DND-41 (cell line): ENCODE measurements at regions not wholly inside any gene's neighbourhood (a gene's known extent, or its start where the extent isn't known, plus 50 kb on each side); places are given as distances from the start of the nearest gene placed in this dataset.

Source experiments
- ATAC-seq: fragments of 200-7000 bp; cut with Tn5 transposase; 3 replicates; pipeline ENCODE4 v1.9.1; 2021; ENCODE audit warnings: low read depth; ENCODE audit not compliant: insufficient read depth
- DNase-seq: peaks from one replicate; pipeline ENCODE4 v3.0.0-alpha.2; 2020
- H2AFZ ChIP-seq: 2 replicates; pipeline ENCODE4 v1.6.0; 2012; ENCODE audit warnings: low read depth, low read length
- H3K27ac ChIP-seq: 2 replicates; pipeline ENCODE4 v1.5.1; 2012; ENCODE audit warnings: low read length, inconsistent platforms
- H3K27me3 ChIP-seq: fragments of 200-600 bp; sonication (generic); 2 replicates; pipeline ENCODE4 v1.6.0; 2012; ENCODE audit warnings: low read length, mild to moderate bottlenecking, inconsistent platforms; ENCODE audit not compliant: insufficient read depth, poor library complexity
- H3K36me3 ChIP-seq: 2 replicates; pipeline ENCODE4 v1.5.1; 2012; ENCODE audit warnings: low read length, inconsistent platforms; ENCODE audit not compliant: insufficient read depth
- H3K4me1 ChIP-seq: 2 replicates; pipeline ENCODE4 v1.5.1; 2012; ENCODE audit warnings: mild to moderate bottlenecking, low read length; ENCODE audit not compliant: insufficient read depth
- H3K4me2 ChIP-seq: 2 replicates; pipeline ENCODE4 v1.6.0; 2012; ENCODE audit warnings: mild to moderate bottlenecking, moderate library complexity, low read length, inconsistent platforms; ENCODE audit not compliant: insufficient read depth
- H3K4me3 ChIP-seq, 2 experiments: fragments of 200-600 bp in 1 of 2; shearing (Covaris generic) in 1 of 2; 2 replicates each; pipeline ENCODE4 v1.5.1; 2012 to 2016; ENCODE audit warnings: inconsistent platforms in 2 of 2, low read length in 2 of 2, mild to moderate bottlenecking in 2 of 2, low read depth in 1 of 2, moderate library complexity in 1 of 2
- H3K79me2 ChIP-seq: 2 replicates; pipeline ENCODE4 v1.6.0; 2012; ENCODE audit warnings: low read length, inconsistent platforms; ENCODE audit not compliant: insufficient read depth
- H3K9ac ChIP-seq: 2 replicates; pipeline ENCODE4 v1.6.0; 2012; ENCODE audit warnings: low read depth, mild to moderate bottlenecking, inconsistent platforms, low read length, moderate library complexity
- H3K9me3 ChIP-seq: 2 replicates; pipeline ENCODE4 v1.5.1; 2012; ENCODE audit warnings: low read length, moderate library complexity, mild to moderate bottlenecking, inconsistent platforms; ENCODE audit not compliant: insufficient read depth, severe bottlenecking
- H4K20me1 ChIP-seq: 2 replicates; pipeline ENCODE4 v1.6.0; 2012; ENCODE audit warnings: low read length; ENCODE audit not compliant: insufficient read depth
- EZH2 ChIP-seq: IDR thresholded peaks from 3 replicates; pipeline ENCODE4 v1.6.1; 2012; ENCODE audit warnings: borderline replicate concordance, low read depth, mild to moderate bottlenecking, moderate library complexity, low read length, inconsistent platforms; ENCODE audit not compliant: severe bottlenecking
- TF ChIP-seq, protein P1 (sequence below): IDR thresholded peaks from 2 replicates; pipeline ENCODE4 v1.5.1; 2012; ENCODE audit warnings: borderline replicate concordance, low read length, moderate library complexity, mild to moderate bottlenecking; ENCODE audit not compliant: poor library complexity, severe bottlenecking; ENCODE audit errors: extremely low read depth

DNA sequence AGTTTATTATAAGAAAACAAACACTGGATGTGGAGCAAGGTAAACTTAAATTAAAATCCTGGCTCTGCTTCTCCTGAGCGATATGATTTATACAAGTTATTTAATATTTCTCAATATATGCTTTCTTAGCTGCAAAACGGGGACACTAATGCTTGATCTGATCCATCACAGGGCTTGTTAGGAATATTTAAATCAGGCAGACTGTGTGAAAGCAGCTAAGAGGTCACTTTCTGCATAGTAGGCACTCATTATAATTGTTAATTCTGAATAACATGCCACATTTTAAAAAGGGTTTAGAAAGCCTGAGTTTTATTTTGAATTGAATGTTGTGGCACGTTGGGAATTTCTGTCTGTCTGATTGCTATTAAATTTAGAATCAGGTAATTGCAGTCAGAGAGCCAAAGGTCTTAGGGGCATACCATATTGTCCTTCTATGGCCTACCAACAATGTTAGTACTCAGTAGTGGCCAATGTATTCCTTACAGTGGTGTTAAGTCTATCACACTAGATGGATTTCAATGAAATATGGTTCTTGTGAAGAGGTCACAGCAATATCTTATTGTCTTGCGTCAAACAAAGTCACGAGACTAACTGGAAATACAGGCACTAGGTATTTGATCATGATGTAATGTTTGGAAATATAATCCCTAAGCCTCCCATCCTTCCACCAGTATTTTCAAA lies 890.0 kb upstream of the CDH8 start:
- no peaks in the 10 kb centered on the region for H3K79me2 ChIP-seq
- no peaks in the 10 kb centered on the region for H3K27me3 ChIP-seq
- no peak overlapping the region for H3K4me3 ChIP-seq
- H3K9me3 ChIP-seq: no peaks in the 10 kb centered on the region
- H4K20me1 ChIP-seq: no peaks in the 10 kb centered on the region
- no peak overlapping the region for H3K27ac ChIP-seq
- no peaks in the 10 kb centered on the region for H3K36me3 ChIP-seq
- TF ChIP-seq EZH2: no peak
- TF ChIP-seq, protein P1, sequence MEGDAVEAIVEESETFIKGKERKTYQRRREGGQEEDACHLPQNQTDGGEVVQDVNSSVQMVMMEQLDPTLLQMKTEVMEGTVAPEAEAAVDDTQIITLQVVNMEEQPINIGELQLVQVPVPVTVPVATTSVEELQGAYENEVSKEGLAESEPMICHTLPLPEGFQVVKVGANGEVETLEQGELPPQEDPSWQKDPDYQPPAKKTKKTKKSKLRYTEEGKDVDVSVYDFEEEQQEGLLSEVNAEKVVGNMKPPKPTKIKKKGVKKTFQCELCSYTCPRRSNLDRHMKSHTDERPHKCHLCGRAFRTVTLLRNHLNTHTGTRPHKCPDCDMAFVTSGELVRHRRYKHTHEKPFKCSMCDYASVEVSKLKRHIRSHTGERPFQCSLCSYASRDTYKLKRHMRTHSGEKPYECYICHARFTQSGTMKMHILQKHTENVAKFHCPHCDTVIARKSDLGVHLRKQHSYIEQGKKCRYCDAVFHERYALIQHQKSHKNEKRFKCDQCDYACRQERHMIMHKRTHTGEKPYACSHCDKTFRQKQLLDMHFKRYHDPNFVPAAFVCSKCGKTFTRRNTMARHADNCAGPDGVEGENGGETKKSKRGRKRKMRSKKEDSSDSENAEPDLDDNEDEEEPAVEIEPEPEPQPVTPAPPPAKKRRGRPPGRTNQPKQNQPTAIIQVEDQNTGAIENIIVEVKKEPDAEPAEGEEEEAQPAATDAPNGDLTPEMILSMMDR: no peak
- H3K9ac ChIP-seq: no peak overlapping the region
- no peak overlapping the region for H3K4me2 ChIP-seq
- no peak for ATAC-seq
- no peaks in the 10 kb centered on the region for H3K4me1 ChIP-seq
- DNase-seq: no peak
- H2AFZ ChIP-seq: no peak overlapping the region

DNA sequence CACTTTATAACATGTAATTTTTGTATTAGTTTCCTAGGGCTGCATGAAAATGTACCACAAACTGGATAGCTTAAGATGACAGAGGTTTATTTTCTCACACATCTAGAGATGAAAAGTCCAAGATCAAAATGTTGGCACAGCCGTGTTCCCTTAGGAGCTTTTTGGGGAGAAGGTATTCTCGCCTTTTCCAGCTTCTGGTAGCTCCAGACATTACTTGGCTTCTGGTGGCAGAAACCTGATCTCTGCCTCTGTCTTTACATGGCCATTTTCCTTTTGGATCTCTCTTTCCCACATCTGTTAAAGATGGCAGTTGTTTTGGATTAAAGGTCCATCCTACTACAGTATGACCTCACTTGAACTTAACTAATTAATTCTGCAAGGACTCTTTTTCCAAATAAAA lies 885.7 kb upstream of the CDH8 start:
- TF ChIP-seq, protein P1: no peak
- no peak for TF ChIP-seq EZH2
- H3K4me2 ChIP-seq: no peak overlapping the region
- no peaks in the 10 kb centered on the region for H3K27me3 ChIP-seq
- no peaks in the 10 kb centered on the region for H4K20me1 ChIP-seq
- no peak overlapping the region for H2AFZ ChIP-seq
- H3K4me3 ChIP-seq: no peak overlapping the region
- no peaks in the 10 kb centered on the region for H3K36me3 ChIP-seq
- ATAC-seq: no peak
- H3K9me3 ChIP-seq: no peaks in the 10 kb centered on the region
- no peaks in the 10 kb centered on the region for H3K79me2 ChIP-seq
- DNase-seq: no peak
- no peak overlapping the region for H3K9ac ChIP-seq
- H3K4me1 ChIP-seq: no peaks in the 10 kb centered on the region
- H3K27ac ChIP-seq: no peak overlapping the region

DNA sequence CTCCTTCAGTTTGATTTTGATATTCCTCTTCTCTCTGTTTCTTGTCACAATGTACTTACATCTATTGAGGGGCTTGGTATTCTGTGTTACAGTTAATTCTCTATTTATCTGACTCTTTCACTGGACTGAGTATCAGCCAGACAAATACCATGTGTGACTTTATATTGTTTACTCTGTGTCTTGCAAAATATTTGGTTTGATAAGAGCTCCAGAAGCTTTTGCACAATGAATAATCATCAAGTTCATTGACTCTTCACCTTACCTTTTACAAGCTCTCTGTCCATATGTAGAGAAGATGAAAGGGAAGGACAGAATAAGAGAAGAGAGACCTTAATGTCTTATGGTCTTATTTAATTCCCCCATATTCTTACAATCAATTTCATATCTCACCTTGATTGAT lies 877.7 kb upstream of the CDH8 start:
- DNase-seq (no peak), ATAC-seq (no peak)
- Histone ChIP-seq H3K27ac (no peak overlapping the region), H4K20me1 (no peaks in the 10 kb centered on the region), H2AFZ (no peak overlapping the region), H3K9ac (no peak overlapping the region), H3K79me2 (no peaks in the 10 kb centered on the region), H3K4me3 (no peak overlapping the region), H3K36me3 (no peaks in the 10 kb centered on the region), H3K27me3 (no peaks in the 10 kb centered on the region), H3K9me3 (no peaks in the 10 kb centered on the region), H3K4me1 (no peaks in the 10 kb centered on the region), H3K4me2 (no peak overlapping the region)
- TF ChIP-seq, protein P1: no peak
- TF ChIP-seq EZH2: no peak

DNA sequence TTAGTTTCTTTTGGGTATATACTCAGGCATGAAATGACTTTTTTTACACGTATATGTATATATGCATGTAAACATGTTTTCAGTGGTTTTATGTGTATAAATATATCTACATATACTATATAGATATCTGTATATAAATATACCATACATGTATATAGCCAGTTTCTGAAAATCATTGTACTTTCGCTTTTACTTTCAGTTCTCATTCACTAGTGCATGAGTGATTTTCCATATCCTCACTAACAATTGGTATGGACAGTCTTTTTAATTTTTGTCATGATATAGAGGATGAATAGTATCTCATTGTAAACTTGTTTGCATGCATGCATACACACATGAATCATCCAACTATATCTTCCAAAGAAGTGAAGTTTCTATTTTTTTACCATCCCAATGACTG lies 877.1 kb upstream of the CDH8 start:
- H3K27ac ChIP-seq: no peak overlapping the region
- no peaks in the 10 kb centered on the region for H3K79me2 ChIP-seq
- no peaks in the 10 kb centered on the region for H3K9me3 ChIP-seq
- TF ChIP-seq, protein P1: no peak
- TF ChIP-seq EZH2: no peak
- H3K9ac ChIP-seq: no peak overlapping the region
- H3K4me1 ChIP-seq: no peaks in the 10 kb centered on the region
- no peak overlapping the region for H3K4me3 ChIP-seq
- no peak overlapping the region for H3K4me2 ChIP-seq
- ATAC-seq: no peak
- H4K20me1 ChIP-seq: no peaks in the 10 kb centered on the region
- H2AFZ ChIP-seq: no peak overlapping the region
- DNase-seq: no peak
- H3K27me3 ChIP-seq: no peaks in the 10 kb centered on the region
- H3K36me3 ChIP-seq: no peaks in the 10 kb centered on the region
